ENCODE measurements at regions not wholly inside any gene's neighbourhood (a gene's known extent, or its start where the extent isn't known, plus 50 kb on each side); places are given as distances from the start of the nearest gene placed in this dataset.

DNA sequence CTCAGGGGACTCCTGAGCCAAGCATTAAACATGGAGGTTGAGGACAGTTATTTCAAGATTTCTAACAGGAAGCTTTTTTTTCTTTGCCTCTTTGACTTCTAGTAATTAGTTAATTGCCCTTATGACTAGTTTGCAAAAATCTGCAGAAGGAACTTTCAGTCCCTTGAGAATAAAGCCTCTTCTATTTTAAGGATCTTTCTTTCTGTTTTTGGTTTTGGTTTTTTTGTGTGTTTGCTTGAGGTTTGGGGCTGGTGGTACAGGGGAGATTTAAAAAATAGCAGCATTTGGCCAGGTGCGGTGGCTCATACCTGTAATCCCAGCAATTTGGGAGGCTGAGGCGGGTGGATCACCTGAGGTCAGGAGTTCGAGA, 259.3 kb downstream of the BMP7 start:
- H3K4me3 Mint-ChIP-seq: no peak overlapping the region
- H3K27me3 Mint-ChIP-seq: peaks cover 38% of the 10 kb centered on the region
- DNase-seq: no peak
- no peaks in the 10 kb centered on the region for H3K9me3 Mint-ChIP-seq
- H3K4me1 Mint-ChIP-seq: no peaks in the 10 kb centered on the region
- H3K27ac Mint-ChIP-seq: no peak overlapping the region
- no peaks in the 10 kb centered on the region for H3K36me3 Mint-ChIP-seq

DNA sequence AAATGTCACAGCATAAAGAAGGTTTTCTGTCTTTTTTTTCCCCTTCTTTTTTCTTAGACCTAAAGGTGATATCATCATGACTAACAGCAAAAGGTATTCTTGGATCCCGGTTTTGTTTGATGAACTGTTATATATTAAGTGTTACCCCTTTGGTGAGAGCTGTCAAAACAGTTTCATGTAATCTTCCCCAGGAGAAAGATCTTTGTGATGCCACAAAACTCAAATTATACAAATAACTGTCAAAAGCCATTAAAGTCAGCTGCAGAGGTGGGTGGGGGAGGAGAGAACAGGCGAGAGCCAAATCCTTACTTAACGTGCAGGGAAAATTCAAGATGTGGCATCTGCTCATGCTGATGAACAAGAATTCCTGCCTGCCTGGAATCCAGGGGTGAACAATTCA, 258.2 kb downstream of the BMP7 start:
- no peaks in the 10 kb centered on the region for H3K36me3 Mint-ChIP-seq
- peaks cover 46% of the 10 kb centered on the region for H3K27me3 Mint-ChIP-seq
- no peak for DNase-seq
- no peak overlapping the region for H3K27ac Mint-ChIP-seq
- no peak overlapping the region for H3K4me3 Mint-ChIP-seq
- H3K4me1 Mint-ChIP-seq: no peaks in the 10 kb centered on the region
- H3K9me3 Mint-ChIP-seq: no peaks in the 10 kb centered on the region

- no peak overlapping the region for H3K27ac Mint-ChIP-seq
- no peaks in the 10 kb centered on the region for H3K4me1 Mint-ChIP-seq
- no peak overlapping the region for H3K4me3 Mint-ChIP-seq
- peaks cover 57% of the 10 kb centered on the region for H3K27me3 Mint-ChIP-seq
- DNase-seq: no peak
- no peaks in the 10 kb centered on the region for H3K9me3 Mint-ChIP-seq
- no peaks in the 10 kb centered on the region for H3K36me3 Mint-ChIP-seq
Observed at GRCh38 chr20:57009355-57009754, 257.1 kb downstream of the BMP7 start.

GRCh38 chr20:57009775-57010174, 256.7 kb downstream of the BMP7 start:
- H3K36me3 Mint-ChIP-seq: no peaks in the 10 kb centered on the region
- no peak overlapping the region for H3K4me3 Mint-ChIP-seq
- H3K4me1 Mint-ChIP-seq: no peaks in the 10 kb centered on the region
- H3K27ac Mint-ChIP-seq: no peak overlapping the region
- DNase-seq: no peak
- peaks cover 61% of the 10 kb centered on the region for H3K27me3 Mint-ChIP-seq
- H3K9me3 Mint-ChIP-seq: no peaks in the 10 kb centered on the region

- H3K27me3 Mint-ChIP-seq: peaks cover 58% of the 10 kb centered on the region
- DNase-seq: no peak
- H3K27ac Mint-ChIP-seq: no peak overlapping the region
- H3K9me3 Mint-ChIP-seq: no peaks in the 10 kb centered on the region
- H3K4me1 Mint-ChIP-seq: no peaks in the 10 kb centered on the region
- no peak overlapping the region for H3K4me3 Mint-ChIP-seq
- no peaks in the 10 kb centered on the region for H3K36me3 Mint-ChIP-seq
Observed at GRCh38 chr20:57012691-57013090, 253.8 kb downstream of the BMP7 start.

GRCh38 chr20:57013217-57013616, 253.2 kb downstream of the BMP7 start:
- DNase-seq: no peak
- H3K9me3 Mint-ChIP-seq: no peaks in the 10 kb centered on the region
- no peaks in the 10 kb centered on the region for H3K4me1 Mint-ChIP-seq
- no peak overlapping the region for H3K27ac Mint-ChIP-seq
- H3K4me3 Mint-ChIP-seq: no peak overlapping the region
- H3K36me3 Mint-ChIP-seq: no peaks in the 10 kb centered on the region
- peaks cover 53% of the 10 kb centered on the region for H3K27me3 Mint-ChIP-seq

DNA sequence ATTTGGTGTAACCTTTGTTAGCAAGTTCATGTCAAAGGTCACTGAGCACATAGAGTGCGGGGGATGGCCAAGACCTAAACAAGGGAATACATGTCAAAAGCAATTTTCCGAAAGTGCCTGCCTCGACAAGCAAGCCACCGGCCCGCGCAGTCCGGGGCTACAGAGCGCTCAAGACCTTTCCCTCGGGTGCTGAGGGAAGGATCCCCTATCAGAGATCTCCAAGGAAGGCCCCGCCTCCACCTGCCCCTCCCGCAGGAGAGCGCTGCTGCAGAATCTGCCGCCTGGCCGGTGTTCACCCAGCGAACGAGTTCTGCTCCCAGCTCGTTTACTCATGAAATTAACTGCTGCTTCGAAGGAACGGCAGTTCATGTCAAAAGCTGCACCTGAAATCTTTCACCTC, 252.7 kb downstream of the BMP7 start:
- H3K9me3 Mint-ChIP-seq: no peaks in the 10 kb centered on the region
- H3K4me1 Mint-ChIP-seq: no peaks in the 10 kb centered on the region
- no peaks in the 10 kb centered on the region for H3K36me3 Mint-ChIP-seq
- H3K27me3 Mint-ChIP-seq: peaks cover 50% of the 10 kb centered on the region
- H3K4me3 Mint-ChIP-seq: no peak overlapping the region
- DNase-seq: no peak
- no peak overlapping the region for H3K27ac Mint-ChIP-seq

DNA sequence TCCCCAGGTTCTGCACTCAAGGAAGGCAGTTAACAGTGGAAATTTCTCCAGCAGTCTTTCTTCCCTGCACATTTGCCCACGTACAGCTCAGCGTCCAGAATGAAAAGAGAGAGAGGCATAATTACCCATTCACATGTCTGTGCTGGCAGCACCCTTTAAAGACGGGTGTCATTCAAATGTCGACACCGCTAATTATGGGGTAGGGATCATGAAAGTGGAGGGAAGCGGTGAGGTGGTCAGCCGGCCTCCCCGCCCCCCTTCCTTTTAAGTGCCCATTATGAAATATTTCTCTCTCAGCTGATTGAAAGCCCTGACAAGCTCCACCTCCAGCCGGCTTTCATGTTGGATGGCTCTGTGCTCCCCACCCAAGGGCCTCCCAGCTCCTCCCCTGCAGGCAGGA, 246.1 kb downstream of the BMP7 start:
- H3K27me3 Mint-ChIP-seq: peaks cover 33% of the 10 kb centered on the region

DNA sequence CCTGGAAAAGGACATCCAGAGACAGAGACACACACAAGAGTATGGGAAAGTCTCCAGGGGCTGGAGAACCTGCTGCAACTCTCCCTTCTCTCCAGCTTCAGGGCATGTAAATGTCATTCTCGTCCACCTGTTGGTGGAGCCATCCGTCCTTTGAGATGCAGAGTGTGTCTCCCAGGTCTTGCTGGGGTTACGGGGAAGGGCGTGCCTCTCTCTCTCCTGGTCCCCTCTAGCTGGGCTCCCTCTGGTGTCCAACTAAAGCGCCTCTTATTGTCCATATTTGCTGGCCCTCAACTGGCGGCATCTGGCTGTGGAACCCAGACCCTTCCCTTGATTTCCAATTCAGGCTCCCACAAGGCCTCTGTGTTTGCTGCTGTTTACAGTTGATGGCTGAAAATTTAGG, 244.1 kb downstream of the BMP7 start:
- Mint-ChIP-seq H3K4me3 (no peak overlapping the region), H3K27me3 (peaks cover 26% of the 10 kb centered on the region), H3K9me3 (no peaks in the 10 kb centered on the region), H3K27ac (no peak overlapping the region), H3K4me1 (no peaks in the 10 kb centered on the region), H3K36me3 (no peaks in the 10 kb centered on the region)
- no peak for DNase-seq

More for the DNA sequence above, 246.1 kb downstream of the BMP7 start:
- no peak overlapping the region for H3K4me3 Mint-ChIP-seq
- H3K4me1 Mint-ChIP-seq: no peaks in the 10 kb centered on the region
- no peaks in the 10 kb centered on the region for H3K36me3 Mint-ChIP-seq
- no peak overlapping the region for H3K27ac Mint-ChIP-seq
- H3K9me3 Mint-ChIP-seq: no peaks in the 10 kb centered on the region
- no peak for DNase-seq

- no peak for DNase-seq
- Mint-ChIP-seq H3K27me3 (peaks cover 26% of the 10 kb centered on the region), H3K9me3 (no peaks in the 10 kb centered on the region), H3K4me1 (no peaks in the 10 kb centered on the region), H3K27ac (no peak overlapping the region), H3K36me3 (no peaks in the 10 kb centered on the region), H3K4me3 (no peak overlapping the region)
Observed at GRCh38 chr20:57023007-57023406, 243.4 kb downstream of the BMP7 start.

GRCh38 chr20:57023997-57024396, 242.4 kb downstream of the BMP7 start:
- H3K27ac Mint-ChIP-seq: no peak overlapping the region
- no peak overlapping the region for H3K4me3 Mint-ChIP-seq

DNA sequence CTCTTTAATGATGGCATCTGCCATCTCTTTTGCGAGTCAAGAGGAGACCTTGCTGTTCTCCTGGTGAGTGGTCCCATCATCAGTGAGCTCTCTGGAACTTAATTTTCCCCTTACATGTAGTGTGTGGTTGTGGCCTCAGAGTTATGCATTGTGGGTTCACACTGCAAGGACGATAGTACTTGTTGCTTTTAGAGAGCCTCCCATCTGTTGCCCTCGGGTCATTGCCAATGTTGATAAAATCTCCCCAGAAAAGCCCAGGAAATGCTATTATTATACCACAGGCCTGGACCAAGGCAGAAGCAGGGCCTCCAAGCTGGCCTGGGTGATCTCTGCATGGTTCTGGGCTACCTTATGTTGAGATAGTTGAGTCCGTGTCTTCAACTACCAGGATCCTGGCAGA, 241.6 kb downstream of the BMP7 start:
- Mint-ChIP-seq H3K4me1 (no peaks in the 10 kb centered on the region), H3K27me3 (peaks cover 36% of the 10 kb centered on the region), H3K9me3 (no peaks in the 10 kb centered on the region), H3K4me3 (no peak overlapping the region), H3K27ac (no peak overlapping the region), H3K36me3 (no peaks in the 10 kb centered on the region)
- no peak for DNase-seq

More at GRCh38 chr20:57023997-57024396, 242.4 kb downstream of the BMP7 start:
- no peaks in the 10 kb centered on the region for H3K9me3 Mint-ChIP-seq
- no peak for DNase-seq
- no peaks in the 10 kb centered on the region for H3K4me1 Mint-ChIP-seq
- H3K36me3 Mint-ChIP-seq: no peaks in the 10 kb centered on the region
- H3K27me3 Mint-ChIP-seq: peaks cover 29% of the 10 kb centered on the region

DNA sequence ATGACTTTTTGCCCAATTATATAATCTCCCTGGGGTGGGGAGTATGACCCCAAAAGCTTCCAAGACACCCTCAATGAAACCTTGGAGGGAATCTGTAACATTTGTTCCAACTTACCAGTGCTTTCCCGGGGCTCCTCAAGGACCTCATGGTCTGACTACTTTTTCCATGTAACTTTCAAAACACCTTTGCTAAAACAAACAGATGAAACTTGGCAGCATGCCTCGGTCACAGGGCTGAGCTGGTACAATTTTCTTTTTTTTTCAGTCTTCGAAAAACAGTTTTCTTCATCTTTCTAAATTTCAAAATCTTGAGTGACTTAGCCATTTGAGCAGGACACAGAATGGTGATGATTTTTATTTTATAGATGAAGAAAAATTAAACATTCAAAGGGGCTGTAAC, 241.2 kb downstream of the BMP7 start:
- no peaks in the 10 kb centered on the region for H3K4me1 Mint-ChIP-seq
- no peaks in the 10 kb centered on the region for H3K9me3 Mint-ChIP-seq
- H3K27me3 Mint-ChIP-seq: peaks cover 33% of the 10 kb centered on the region
- H3K36me3 Mint-ChIP-seq: no peaks in the 10 kb centered on the region
- H3K27ac Mint-ChIP-seq: no peak overlapping the region
- DNase-seq: no peak
- H3K4me3 Mint-ChIP-seq: no peak overlapping the region

DNA sequence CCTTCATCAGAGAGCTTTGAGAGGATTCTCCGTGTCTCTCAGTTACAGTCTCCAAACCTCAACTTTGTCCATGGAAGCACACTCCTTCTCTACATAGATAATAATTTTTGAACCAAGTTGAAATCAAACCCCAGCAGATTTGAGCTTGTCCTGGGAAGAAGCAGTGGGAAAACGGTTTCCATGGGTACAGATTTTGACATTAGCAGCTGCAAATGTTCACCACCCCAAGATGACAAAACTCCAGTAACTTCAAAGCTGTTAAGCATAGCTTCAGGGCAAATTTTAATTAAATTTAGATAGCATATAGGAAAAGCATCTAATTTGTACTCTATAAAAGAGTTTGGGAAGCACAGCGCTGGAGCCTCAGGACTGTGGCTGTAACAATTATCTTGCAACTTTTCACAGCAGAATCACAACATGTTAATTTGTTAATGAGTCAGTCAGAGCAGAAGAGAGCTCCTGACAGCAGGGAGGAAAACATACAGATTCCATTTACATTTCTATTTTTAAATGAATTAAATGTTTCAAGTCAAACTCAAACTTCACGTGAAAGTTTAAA, 240.7 kb downstream of the BMP7 start:
- Mint-ChIP-seq H3K4me1 (no peaks in the 10 kb centered on the region), H3K4me3 (no peak overlapping the region), H3K27ac (no peak overlapping the region)

DNA sequence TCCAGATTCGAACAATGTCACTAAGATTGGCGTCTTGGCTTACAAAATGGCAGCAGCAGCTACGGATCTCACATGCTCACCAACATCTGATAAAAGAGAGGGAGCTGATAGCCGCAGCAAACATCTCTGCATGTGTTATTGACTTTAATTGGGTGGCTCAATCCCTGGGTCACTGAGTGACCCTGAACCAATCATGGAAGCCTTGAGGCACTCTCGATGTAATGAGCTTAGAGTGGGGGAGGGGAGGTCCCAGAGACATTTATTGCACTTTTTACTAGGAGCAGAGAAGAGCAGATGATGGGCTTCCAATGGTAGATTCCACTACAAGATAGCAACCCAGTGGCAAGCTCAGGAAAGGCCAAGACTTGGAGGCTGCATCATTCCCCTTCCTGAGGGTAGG, 238.7 kb downstream of the BMP7 start:
- Mint-ChIP-seq H3K27ac (no peak overlapping the region), H3K27me3 (peaks cover 22% of the 10 kb centered on the region), H3K9me3 (no peaks in the 10 kb centered on the region), H3K36me3 (no peaks in the 10 kb centered on the region), H3K4me1 (no peaks in the 10 kb centered on the region), H3K4me3 (no peak overlapping the region)
- DNase-seq: no peak

More for the DNA sequence above, 240.7 kb downstream of the BMP7 start:
- Mint-ChIP-seq H3K27me3 (peaks cover 29% of the 10 kb centered on the region), H3K9me3 (no peaks in the 10 kb centered on the region), H3K36me3 (no peaks in the 10 kb centered on the region)
- DNase-seq: no peak

- Mint-ChIP-seq H3K27me3 (peaks cover 32% of the 10 kb centered on the region), H3K4me3 (no peak overlapping the region), H3K9me3 (no peaks in the 10 kb centered on the region), H3K36me3 (no peaks in the 10 kb centered on the region), H3K4me1 (no peaks in the 10 kb centered on the region), H3K27ac (no peak overlapping the region)
- DNase-seq: no peak
Observed at GRCh38 chr20:57030611-57031600, 235.5 kb downstream of the BMP7 start.
